ENCODE measurements at regions not wholly inside any gene's neighbourhood (a gene's known extent, or its start where the extent isn't known, plus 50 kb on each side); places are given as distances from the start of the nearest gene placed in this dataset.

DNA sequence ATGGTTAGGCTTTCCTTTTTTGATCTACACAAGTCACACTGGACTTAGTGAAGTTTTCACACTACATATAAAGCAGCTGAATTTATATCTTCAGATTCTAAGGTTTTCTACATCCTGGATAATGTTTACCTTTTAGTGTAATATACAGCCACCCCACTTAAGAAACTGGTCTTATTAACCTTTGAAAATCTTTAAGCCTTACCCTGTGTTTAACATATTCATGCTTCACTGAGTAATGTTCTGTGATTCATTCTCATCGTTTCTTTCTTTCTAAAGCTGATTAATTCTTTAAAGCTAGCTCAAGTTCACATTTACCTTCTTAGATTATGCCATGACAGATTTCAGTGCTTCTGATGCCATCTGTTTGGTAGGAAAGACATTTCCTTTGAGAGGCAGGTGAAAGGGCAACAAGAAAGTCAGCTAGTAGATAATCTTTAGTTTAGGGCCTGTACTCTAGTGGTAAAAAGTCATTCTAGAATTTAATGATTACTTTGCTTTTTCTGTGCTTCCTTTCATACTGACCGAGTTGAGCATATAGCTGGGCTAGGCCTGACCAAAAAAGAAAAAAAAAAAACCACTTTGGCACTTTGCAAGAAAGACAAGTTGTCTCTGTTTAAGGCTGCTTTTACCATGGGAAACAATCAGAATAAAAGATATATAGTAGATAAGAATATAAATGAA, 690.9 kb upstream of the FBXO33 start:
- no peak overlapping the region for H2AFZ ChIP-seq (ENCODE audit: low read depth, low read length)
- no peaks in the 10 kb centered on the region for H3K9me3 ChIP-seq (ENCODE audit: low read length)
- H4K20me1 ChIP-seq (ENCODE audit: insufficient read depth) = no peaks in the 10 kb centered on the region
- no peaks in the 10 kb centered on the region for H3K9me2 ChIP-seq (ENCODE audit: insufficient read depth, low read length)
- H3K9ac ChIP-seq (ENCODE audit: low read length) = no peak overlapping the region
- H3K27me3 ChIP-seq (ENCODE audit: insufficient read depth, low read depth, low read length) = no peaks in the 10 kb centered on the region
- H3K4me3 ChIP-seq (ENCODE audit: low read length) = peak overlapping the region; percentile 18
- H3K79me2 ChIP-seq (replicated peaks; ENCODE audit: insufficient read depth, low read length) = no peaks in the 10 kb centered on the region
- no peak overlapping the region for H3K4me2 ChIP-seq (ENCODE audit: low read length)
- TF ChIP-seq SMC3 (conservative IDR thresholded peaks at IDR 0.05; ENCODE audit: poor library complexity) (no peak), EP300 (conservative IDR thresholded peaks at IDR 0.05; ENCODE audit: poor library complexity, severe bottlenecking) (no peak), POLR2AphosphoS5 (IDR thresholded peaks at IDR 0.05) (no peak), RAD21 (conservative IDR thresholded peaks at IDR 0.05) (no peak), EZH2 (IDR thresholded peaks at IDR 0.05; ENCODE audit: borderline replicate concordance, insufficient read depth, low read length, poor library complexity, severe bottlenecking) (no peak), TAF1 (IDR thresholded peaks at IDR 0.05; ENCODE audit: low read depth) (no peak), REST (IDR thresholded peaks at IDR 0.05; ENCODE audit: borderline replicate concordance) (no peak), MXI1 (conservative IDR thresholded peaks at IDR 0.05; ENCODE audit: poor library complexity, severe bottlenecking) (no peak)
- TF ChIP-seq, protein P1, sequence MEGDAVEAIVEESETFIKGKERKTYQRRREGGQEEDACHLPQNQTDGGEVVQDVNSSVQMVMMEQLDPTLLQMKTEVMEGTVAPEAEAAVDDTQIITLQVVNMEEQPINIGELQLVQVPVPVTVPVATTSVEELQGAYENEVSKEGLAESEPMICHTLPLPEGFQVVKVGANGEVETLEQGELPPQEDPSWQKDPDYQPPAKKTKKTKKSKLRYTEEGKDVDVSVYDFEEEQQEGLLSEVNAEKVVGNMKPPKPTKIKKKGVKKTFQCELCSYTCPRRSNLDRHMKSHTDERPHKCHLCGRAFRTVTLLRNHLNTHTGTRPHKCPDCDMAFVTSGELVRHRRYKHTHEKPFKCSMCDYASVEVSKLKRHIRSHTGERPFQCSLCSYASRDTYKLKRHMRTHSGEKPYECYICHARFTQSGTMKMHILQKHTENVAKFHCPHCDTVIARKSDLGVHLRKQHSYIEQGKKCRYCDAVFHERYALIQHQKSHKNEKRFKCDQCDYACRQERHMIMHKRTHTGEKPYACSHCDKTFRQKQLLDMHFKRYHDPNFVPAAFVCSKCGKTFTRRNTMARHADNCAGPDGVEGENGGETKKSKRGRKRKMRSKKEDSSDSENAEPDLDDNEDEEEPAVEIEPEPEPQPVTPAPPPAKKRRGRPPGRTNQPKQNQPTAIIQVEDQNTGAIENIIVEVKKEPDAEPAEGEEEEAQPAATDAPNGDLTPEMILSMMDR (IDR thresholded peaks at IDR 0.05; ENCODE audit: poor library complexity, severe bottlenecking) = no peak
- no peaks in the 10 kb centered on the region for H3K36me3 ChIP-seq (ENCODE audit: insufficient read depth, low read length)
- H3F3A ChIP-seq (ENCODE audit: insufficient read depth, low read length, poor library complexity, severe bottlenecking) = peaks cover 3% of the 10 kb centered on the region
- H3K27ac ChIP-seq (ENCODE audit: low read length) = peak overlapping the region; percentile 19

GRCh38 chr14:40119765-40120164, 687.5 kb upstream of the FBXO33 start:
- no peak overlapping the region for H3K4me2 ChIP-seq (ENCODE audit: low read length)
- no peaks in the 10 kb centered on the region for H3K36me3 ChIP-seq (ENCODE audit: insufficient read depth, low read length)
- no peaks in the 10 kb centered on the region for H3K9me2 ChIP-seq (ENCODE audit: insufficient read depth, low read length)

More at GRCh38 chr14:40119765-40120164, 687.5 kb upstream of the FBXO33 start:
- H2AFZ ChIP-seq (ENCODE audit: low read depth, low read length) = no peak overlapping the region
- H3K4me3 ChIP-seq (ENCODE audit: low read length) = no peak overlapping the region
- H3K9me3 ChIP-seq (ENCODE audit: low read length) = no peaks in the 10 kb centered on the region
- H3K79me2 ChIP-seq (replicated peaks; ENCODE audit: insufficient read depth, low read length) = no peaks in the 10 kb centered on the region
- no peaks in the 10 kb centered on the region for H4K20me1 ChIP-seq (ENCODE audit: insufficient read depth)
- H3K27ac ChIP-seq (ENCODE audit: low read length) = no peak overlapping the region
- no peaks in the 10 kb centered on the region for H3K27me3 ChIP-seq (ENCODE audit: insufficient read depth, low read depth, low read length)
- H3F3A ChIP-seq (ENCODE audit: insufficient read depth, low read length, poor library complexity, severe bottlenecking) = peaks cover 3% of the 10 kb centered on the region
- no peak overlapping the region for H3K9ac ChIP-seq (ENCODE audit: low read length)
- TF ChIP-seq TAF1 (IDR thresholded peaks at IDR 0.05; ENCODE audit: low read depth) = no peak
- no peak for TF ChIP-seq SMC3 (conservative IDR thresholded peaks at IDR 0.05; ENCODE audit: poor library complexity)
- no peak for TF ChIP-seq MXI1 (conservative IDR thresholded peaks at IDR 0.05; ENCODE audit: poor library complexity, severe bottlenecking)

Measured in neural cell (in vitro differentiated cells).